ENCODE measurements at regions not wholly inside any gene's neighbourhood (a gene's known extent, or its start where the extent isn't known, plus 50 kb on each side); places are given as distances from the start of the nearest gene placed in this dataset.
"Not testable (repeated sequence)": the region's sequence is repeated elsewhere in the genome, so short reads cannot be mapped to it uniquely, and the experiment has no call there.

- DNase-seq (ENCODE audit: low spot score) = no peak
Measured at GRCh38 chr9:78674874-78675273, 377.9 kb downstream of the PSAT1 start.

GRCh38 chr9:78676009-78676408 is 379.1 kb downstream of the PSAT1 start:
- no peak for DNase-seq (ENCODE audit: low spot score)

DNA sequence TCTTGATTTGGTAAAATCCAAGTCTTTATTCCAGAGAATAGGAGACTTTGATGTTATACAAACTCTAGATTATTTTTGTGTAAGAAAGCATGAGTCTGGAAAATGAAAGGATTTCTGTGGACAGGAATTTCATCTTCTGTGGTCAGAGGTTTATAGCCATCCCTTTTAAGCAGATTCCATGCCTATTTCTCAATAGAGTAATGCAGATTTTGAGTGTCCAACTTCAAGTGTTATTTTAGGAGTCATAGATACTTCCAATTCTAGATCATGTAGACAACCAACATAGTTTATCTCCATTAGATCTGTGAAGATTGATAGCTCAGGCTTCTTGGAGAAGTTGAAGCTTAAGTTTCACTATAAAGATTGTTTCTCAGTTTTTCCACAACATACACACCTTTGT is 379.7 kb downstream of the PSAT1 start:
- DNase-seq (ENCODE audit: low spot score) = no peak

- no peak for DNase-seq (ENCODE audit: low spot score)
Measured at GRCh38 chr9:78677326-78677725, 380.4 kb downstream of the PSAT1 start.

- no peak for DNase-seq (ENCODE audit: low spot score)
Measured at GRCh38 chr9:78678877-78679276, 382.0 kb downstream of the PSAT1 start.

GRCh38 chr9:78680196-78680595 is 383.3 kb downstream of the PSAT1 start:
- no peak for DNase-seq (ENCODE audit: low spot score)

DNA sequence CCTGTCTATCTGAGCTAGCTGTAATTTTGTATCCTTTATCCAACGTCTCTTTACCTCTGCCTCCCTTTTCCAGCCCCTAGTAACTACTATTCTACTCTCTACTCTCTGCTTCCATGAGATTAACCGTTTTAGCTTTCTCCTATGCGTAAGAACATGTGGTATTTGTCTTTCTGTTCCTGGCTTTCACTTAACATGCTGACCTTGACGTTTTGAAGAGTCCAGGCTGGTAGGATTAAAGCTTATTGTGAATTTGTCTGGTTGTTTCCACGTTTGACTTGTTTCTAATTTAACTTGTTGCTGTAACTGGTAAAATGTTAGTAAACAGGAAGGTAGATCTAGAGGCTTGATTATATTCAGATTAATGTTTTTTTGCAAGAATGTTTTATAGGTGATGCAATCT is 385.3 kb downstream of the PSAT1 start:
- no peak for DNase-seq (ENCODE audit: low spot score)

DNA sequence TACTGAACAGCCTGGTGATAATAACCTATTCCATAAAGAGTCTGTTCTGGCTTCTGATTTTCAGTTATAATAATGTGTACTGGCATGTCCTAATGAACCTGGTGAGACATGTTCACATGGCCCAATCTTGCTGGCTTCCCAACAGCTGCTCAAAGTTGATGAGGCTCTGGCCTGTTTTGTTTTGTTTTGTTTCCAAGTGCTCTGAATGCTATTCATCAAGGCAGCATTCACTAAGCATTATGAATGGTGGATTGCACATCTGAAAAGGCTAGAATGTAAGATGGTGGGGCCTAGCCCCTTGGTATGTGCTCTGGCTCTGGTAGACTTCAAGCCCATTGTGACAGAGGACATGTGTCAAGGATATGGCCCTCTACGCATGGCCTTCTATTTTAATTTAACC is 388.5 kb downstream of the PSAT1 start:
- no peak for DNase-seq (ENCODE audit: low spot score)

DNA sequence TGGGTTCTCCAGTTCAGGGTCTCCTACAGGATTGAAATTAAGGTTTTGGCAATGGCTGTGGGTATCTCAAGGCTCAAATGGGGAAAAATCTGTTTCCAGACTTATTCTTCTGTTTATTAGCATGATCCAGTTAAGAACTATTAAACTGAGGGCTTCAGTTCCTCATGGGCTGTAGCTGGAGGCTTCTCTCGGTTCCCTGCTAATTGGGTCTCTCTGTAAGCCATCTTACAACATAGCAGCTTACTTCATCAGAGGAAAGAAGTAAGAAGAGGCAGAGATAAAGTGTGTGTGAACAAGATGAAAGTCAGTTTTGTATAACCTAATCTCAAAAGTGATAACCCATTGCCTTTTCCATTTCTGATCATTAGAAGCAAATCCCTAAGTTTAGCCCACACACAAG is 391.9 kb downstream of the PSAT1 start:
- DNase-seq (ENCODE audit: low spot score) = no peak

DNA sequence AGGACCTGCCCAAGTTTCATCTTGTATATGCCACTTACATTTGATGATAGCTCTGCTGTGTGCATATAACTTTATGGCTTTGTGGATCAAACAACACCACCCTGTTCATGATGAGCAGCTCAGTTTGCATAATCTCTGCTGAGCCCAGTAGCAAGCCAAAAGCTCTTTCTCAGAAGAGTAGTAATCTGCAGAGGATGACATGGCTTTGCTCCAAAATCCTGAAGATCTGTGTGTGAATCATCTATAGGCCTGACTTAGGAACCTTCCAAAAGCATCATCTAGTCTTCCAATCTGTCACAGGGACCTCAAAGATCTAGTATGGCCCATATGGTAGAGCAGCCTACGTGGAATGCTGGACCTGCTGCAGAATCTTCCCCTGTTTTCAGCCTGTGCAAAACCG is 394.6 kb downstream of the PSAT1 start:
- DNase-seq (ENCODE audit: low spot score) = no peak

GRCh38 chr9:78692871-78693270 is 395.9 kb downstream of the PSAT1 start:
- no peak for DNase-seq (ENCODE audit: low spot score)

DNA sequence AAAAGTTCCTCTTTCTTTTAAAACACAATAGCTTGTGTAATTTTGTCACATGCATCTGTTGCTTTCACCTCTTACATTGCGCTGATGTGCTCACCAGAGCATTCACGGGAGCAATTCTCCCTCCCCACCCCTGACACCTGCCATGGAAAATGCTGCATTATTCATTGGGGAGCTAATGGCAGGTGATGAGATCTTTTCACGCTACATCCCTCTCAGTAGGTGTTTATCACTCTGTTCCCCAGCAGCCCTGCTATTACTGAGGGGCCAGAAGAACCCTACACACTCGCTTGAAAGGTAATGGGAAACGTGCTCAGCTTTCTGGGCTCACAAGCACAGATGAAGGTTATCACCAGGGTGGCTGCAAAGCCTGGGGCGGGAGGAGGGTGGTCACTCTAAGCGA is 398.0 kb downstream of the PSAT1 start:
- no peak for DNase-seq (ENCODE audit: low spot score)

DNA sequence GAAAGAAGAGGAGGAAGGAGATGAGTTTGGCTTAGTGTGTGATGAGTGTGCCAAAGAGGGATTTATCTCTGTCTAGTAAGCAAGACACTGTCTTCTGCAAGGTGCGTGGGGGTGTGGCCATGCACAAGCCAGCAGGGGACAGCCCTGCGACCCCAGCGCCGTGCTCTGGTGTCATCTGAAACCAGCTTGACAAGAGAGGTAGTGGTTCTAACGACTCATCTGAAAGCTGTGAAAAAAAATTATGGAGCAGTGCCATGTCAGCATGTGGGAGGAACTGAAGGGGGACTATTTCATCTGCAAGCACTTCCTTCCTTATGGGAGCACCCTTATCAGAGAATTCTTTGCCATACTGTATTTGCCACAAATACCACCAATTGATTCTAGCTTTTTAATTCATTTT is 398.6 kb downstream of the PSAT1 start:
- no peak for DNase-seq (ENCODE audit: low spot score)

DNA sequence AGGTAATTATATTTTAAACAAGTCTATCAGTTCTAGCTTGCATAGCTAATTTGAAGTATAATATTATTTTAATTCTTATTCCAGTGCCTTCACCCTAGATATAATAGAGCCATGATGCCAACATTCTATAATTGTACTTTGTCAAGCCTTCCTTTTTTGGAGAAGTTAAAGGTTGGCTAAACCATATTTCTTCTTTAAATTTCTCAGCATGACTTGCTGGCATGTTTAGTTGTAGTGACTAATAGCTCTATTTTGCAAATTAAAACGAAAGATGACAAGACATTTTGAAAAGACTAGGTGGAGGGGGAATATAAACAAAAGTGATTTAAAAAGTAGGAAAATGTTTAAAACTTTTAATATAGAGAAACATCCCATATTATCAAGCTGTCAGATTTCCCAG is 400.7 kb downstream of the PSAT1 start:
- DNase-seq (ENCODE audit: low spot score) = no peak

DNA sequence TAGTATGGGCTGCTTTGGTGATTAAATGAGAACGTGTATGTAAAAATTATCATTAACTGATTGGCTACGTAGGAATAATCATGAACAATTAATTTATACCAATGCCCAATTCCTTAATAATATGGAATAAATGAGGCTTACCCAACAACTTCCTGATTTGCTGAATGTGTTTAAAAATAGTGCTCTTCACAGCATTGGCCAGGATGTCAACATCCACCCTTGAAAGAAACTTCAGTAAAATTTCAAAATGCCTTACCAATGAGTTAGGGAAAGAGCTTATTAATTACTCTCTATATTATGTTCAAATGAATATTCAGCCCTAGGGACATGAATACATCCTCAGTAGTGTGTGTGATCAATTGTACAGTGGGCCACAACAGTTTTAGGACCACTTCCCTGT is 401.4 kb downstream of the PSAT1 start:
- no peak for DNase-seq (ENCODE audit: low spot score)

DNA sequence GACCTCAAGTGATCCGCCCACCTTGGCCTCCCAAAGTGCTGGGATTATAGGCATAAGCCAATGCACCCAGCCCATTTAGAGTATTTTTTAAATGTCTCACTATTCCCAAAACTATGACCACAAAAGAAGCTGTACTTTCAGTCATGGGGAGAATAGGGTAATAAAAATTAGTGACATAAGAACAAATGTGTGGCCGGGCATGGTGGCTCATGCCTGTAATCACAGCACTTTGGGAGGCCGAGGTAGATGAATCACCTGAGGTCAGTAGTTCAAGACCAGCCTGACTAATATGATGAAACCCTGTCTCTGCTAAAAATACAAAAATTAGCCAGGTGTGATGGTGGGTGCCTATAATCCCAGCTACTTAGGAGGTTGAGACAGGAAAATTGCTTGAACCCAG is 402.3 kb downstream of the PSAT1 start:
- not testable (repeated sequence) for DNase-seq (ENCODE audit: low spot score)

GRCh38 chr9:78704153-78704552 is 407.2 kb downstream of the PSAT1 start:
- not testable (repeated sequence) for DNase-seq (ENCODE audit: low spot score)

DNA sequence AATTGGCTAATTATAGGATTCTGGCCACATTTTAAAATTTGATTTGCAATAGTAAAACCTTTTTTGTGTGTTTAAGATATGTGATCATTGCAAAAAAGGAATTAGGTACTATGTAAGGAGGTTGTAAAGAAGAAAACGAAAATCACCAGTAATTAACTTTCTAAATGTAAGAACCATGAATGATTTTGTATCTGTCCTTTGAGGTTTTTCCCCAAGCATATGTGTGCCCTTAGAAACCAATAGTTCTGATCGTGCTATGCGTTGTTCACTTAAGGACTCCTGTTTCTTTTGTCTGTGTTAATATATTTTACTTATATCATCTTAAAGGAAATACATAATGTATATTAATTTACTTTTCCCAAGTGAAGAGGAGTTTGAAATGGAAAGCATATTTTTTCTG is 410.2 kb downstream of the PSAT1 start:
- no peak for DNase-seq (ENCODE audit: low spot score)

GRCh38 chr9:78707481-78707991 is 410.6 kb downstream of the PSAT1 start:
- DNase-seq (ENCODE audit: low spot score) = no peak

DNA sequence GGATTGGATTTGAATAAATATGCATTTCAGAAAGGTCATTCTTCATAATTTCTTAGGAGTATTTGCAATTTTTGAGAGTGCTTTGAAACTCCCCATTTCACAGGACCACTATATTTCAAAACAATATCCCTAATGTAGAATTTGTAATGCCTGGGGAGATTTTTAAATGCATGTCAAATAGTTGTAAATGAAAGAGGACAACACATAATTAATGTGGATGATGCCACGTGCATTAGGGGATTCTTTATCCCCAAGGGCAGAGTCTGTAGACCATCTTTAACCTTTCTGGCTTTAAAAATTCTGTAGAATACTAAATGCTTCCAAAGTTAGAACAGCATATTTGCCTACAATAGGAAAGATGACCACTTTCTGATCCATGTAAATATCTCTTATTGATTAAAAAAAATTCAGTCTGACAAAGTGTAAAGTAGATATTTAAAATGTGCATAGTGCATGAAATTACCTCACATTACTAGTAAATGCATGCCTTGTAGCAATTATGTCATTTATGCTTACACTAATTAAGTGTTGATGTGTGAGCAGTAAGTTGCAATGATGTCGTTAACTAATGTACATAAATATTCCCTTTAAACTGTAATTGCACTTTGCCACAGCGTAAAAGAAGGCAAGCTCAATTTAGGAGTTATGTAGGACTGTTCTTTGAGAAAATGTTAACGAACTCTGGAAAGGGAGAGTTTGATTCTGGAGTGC is 416.1 kb downstream of the PSAT1 start:
- DNase-seq (ENCODE audit: low spot score) = no peak

DNA sequence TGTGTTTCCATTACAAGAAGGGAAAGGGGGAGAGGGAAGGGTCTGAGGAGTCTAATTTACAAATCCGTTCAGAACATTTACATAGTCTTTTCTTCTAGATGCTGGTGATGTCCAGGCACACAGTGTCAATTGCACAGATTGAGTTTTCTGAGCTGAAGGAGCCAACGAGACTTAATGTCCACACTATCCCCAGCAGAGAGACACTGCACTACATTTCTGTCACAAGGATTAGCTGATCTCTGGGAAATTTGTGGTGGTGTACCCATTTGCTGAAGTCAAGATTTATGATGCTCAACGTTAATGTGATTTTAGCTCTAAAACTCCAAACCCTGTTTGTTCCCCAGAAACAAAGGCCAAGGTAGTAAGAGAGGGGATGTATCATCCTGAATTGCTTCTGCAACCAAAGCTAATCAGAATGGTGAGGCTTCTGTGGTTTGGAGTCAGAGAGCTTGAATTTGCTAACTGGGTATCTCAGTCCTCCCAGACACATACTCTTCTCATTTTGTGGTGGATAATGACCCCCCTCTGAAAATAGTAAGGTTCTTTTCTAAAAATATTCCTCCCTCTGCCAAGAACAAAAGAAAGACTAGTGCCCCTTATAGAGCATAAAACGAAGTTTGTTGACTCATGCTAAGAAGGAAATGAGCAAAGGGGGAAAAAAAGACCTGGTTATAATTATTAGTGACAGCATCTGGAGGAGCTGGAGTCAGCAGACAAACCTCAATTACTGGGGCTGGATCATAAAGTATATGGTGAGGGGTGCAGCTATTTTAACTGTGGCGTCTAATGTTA is 416.9 kb downstream of the PSAT1 start:
- DNase-seq (ENCODE audit: low spot score) = no peak

- no peak for DNase-seq (ENCODE audit: low spot score)
Measured at GRCh38 chr9:78714576-78714975, 417.7 kb downstream of the PSAT1 start.

GRCh38 chr9:78719029-78719428 is 422.1 kb downstream of the PSAT1 start:
- not testable (repeated sequence) for DNase-seq (ENCODE audit: low spot score)

DNA sequence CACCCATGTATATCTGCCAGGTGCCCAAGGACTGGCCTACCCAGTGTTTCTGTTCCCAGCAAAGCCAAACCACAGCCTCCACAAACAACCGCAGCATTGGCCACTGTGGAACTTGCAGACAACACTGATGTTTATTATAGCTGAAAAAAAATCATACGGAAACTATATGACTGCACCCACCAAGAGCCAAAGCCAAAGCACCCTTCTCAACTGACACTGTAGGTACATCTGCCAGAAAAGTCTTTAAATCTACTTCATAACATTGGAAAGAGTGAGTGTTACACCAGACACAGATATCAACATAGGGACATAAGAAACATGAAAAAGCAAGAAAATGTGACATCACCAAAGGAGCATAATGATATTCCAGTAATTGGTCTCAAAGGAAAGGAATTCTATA is 428.0 kb downstream of the PSAT1 start:
- DNase-seq (ENCODE audit: low spot score) = no peak

Data from hematopoietic multipotent progenitor cell treated with erythropoietin and hydrocortisone succinate and interleukin-3 and kit ligand, for 17 days (in vitro differentiated cells).